Keratinocyte (primary cell): ENCODE measurements at regions not wholly inside any gene's neighbourhood (a gene's known extent, or its start where the extent isn't known, plus 50 kb on each side); places are given as distances from the start of the nearest gene placed in this dataset.

ENCODE experiments used
- DNase-seq: peaks from one replicate; pipeline ENCODE4 v3.0.0-alpha.2; 2011; ENCODE audit warnings: low read depth, missing footprints, low spot score
- FAIRE-seq: peaks from 2 replicates; lab custom pipeline; 2011; peaks lifted over from hg19 to GRCh38; lab: Jason Lieb, UNC
- H2AFZ ChIP-seq: 2 replicates; pipeline ENCODE4 v1.6.0; 2012; ENCODE audit warnings: low read length, control low read depth, inconsistent platforms; ENCODE audit not compliant: control insufficient read depth
- H3K27ac ChIP-seq: 2 replicates; pipeline ENCODE4 v1.5.1; 2011; ENCODE audit warnings: low read length; ENCODE audit not compliant: control insufficient read depth, insufficient read depth
- H3K27me3 ChIP-seq: 3 replicates; pipeline ENCODE4 v1.6.0; 2011; ENCODE audit warnings: low read length; ENCODE audit not compliant: control insufficient read depth, insufficient read depth; ENCODE audit errors: extremely low read depth
- H3K36me3 ChIP-seq, 2 experiments: 2 replicates in 1 of 2; 3 replicates in 1 of 2; pipeline ENCODE4 v1.5.1; 2011; ENCODE audit warnings: low read length in 2 of 2, mild to moderate bottlenecking in 1 of 2; ENCODE audit not compliant: control insufficient read depth in 2 of 2, insufficient read depth in 2 of 2; ENCODE audit errors: extremely low read depth in 1 of 2
- H3K4me1 ChIP-seq: 3 replicates; pipeline ENCODE4 v1.5.1; 2011; ENCODE audit warnings: low read length; ENCODE audit not compliant: control insufficient read depth, insufficient read depth; ENCODE audit errors: extremely low read depth
- H3K4me2 ChIP-seq: 3 replicates; pipeline ENCODE4 v1.6.0; 2011; ENCODE audit warnings: low read depth, low read length; ENCODE audit not compliant: control insufficient read depth, insufficient read depth; ENCODE audit errors: extremely low read depth
- H3K4me3 ChIP-seq, 3 experiments: fragments of 200-600 bp in 1 of 3; sonication (generic) in 1 of 3; 2 replicates in 2 of 3; 3 replicates in 1 of 3; pipeline ENCODE4 v1.5.1; 2011 to 2016; ENCODE audit warnings: low read length in 3 of 3, mild to moderate bottlenecking in 3 of 3, control low read depth in 2 of 3, inconsistent platforms in 1 of 3, low read depth in 1 of 3, mixed read lengths in 1 of 3, mixed run types in 1 of 3, moderate library complexity in 1 of 3; ENCODE audit not compliant: control insufficient read depth in 2 of 3, insufficient read depth in 2 of 3; ENCODE audit errors: extremely low read depth in 1 of 3
- H3K79me2 ChIP-seq: 2 replicates; pipeline ENCODE4 v1.6.0; 2012; ENCODE audit warnings: low read length; ENCODE audit not compliant: control insufficient read depth, insufficient read depth
- H3K9ac ChIP-seq: 3 replicates; pipeline ENCODE4 v1.6.0; 2011; ENCODE audit warnings: low read length; ENCODE audit not compliant: control insufficient read depth, insufficient read depth; ENCODE audit errors: extremely low read depth
- H3K9me1 ChIP-seq: 3 replicates; pipeline ENCODE4 v1.6.0; 2011; ENCODE audit warnings: low read length; ENCODE audit not compliant: control insufficient read depth, insufficient read depth; ENCODE audit errors: extremely low read depth
- H3K9me3 ChIP-seq: 2 replicates; pipeline ENCODE4 v1.5.1; 2012; ENCODE audit warnings: low read depth, low read length; ENCODE audit not compliant: control insufficient read depth
- H4K20me1 ChIP-seq: 3 replicates; pipeline ENCODE4 v1.6.0; 2011; ENCODE audit warnings: low read length; ENCODE audit not compliant: control insufficient read depth, insufficient read depth; ENCODE audit errors: extremely low read depth
- EZH2 ChIP-seq: IDR thresholded peaks from one replicate; pipeline ENCODE4 v1.6.1; 2012; ENCODE audit warnings: inconsistent platforms, mild to moderate bottlenecking, low read length, moderate library complexity
- dilution Hi-C: fragments of 300-500 bp; cut with MboI; formaldehyde crosslinking; loops from one replicate; pipeline ENCODE4 v1.7.0; 2020; ENCODE audit warnings: low sequenced_read_pairs; ENCODE audit not compliant: extremely low pct_ligation_motif_present
- TF ChIP-seq, protein P1 (sequence below), 3 experiments: IDR thresholded peaks in 1 of 3; conservative IDR thresholded peaks in 1 of 3; optimal IDR thresholded peaks in 1 of 3; 2 replicates in 2 of 3; 3 replicates in 1 of 3; pipeline versions ENCODE3 to v1.5.1; 2011; ENCODE audit warnings: low read length in 3 of 3, mild to moderate bottlenecking in 3 of 3, moderate library complexity in 2 of 3, control low read depth in 1 of 3, inconsistent platforms in 1 of 3; ENCODE audit not compliant: insufficient read depth in 2 of 3; ENCODE audit errors: extremely low read depth in 1 of 3

DNA sequence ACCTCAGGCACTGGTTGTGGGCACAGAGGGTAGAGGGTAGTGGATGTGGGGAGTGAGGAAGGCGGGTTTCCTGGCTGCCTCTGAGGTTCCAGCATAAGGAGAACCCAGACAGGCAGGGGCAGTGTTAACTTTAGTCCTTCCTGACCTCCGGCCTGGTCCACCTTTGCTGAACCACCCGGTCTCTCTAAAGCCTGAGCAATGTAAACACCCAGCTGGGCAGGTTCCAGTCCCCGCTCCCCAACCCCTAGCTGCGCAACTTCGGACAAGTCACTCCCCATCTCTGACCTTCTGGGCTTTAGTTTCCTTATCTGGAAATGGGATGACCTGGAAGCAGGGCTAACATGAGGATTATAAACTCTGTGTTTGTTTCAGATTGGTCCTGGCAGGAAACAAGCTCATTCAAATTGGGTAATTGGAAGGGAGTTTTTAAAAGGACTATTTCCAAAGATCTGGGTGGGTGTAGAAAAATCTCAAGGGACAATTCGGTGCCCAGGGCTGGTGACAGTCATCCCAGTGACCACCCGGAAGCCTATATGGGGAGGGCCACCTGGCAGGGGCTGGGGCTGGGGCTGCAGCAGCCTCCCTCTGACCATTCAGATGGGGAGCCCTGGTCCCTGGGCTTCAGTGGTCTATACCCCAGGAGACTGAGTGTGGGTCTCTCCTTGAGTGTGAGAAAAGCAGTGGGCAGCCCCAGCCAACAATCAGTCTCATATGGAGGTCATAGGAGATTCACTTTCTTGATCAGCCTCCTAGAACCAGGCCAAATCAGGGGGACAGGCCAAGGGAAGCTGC, 108.3 kb upstream of the SYT13 start:
- H3K36me3 ChIP-seq = no peaks in the 10 kb centered on the region
- H3K9me1 ChIP-seq = no peaks in the 10 kb centered on the region
- H2AFZ ChIP-seq = no peak overlapping the region
- H3K4me1 ChIP-seq = no peaks in the 10 kb centered on the region
- no peak overlapping the region for H3K9ac ChIP-seq
- no peak for TF ChIP-seq EZH2
- TF ChIP-seq, protein P1, sequence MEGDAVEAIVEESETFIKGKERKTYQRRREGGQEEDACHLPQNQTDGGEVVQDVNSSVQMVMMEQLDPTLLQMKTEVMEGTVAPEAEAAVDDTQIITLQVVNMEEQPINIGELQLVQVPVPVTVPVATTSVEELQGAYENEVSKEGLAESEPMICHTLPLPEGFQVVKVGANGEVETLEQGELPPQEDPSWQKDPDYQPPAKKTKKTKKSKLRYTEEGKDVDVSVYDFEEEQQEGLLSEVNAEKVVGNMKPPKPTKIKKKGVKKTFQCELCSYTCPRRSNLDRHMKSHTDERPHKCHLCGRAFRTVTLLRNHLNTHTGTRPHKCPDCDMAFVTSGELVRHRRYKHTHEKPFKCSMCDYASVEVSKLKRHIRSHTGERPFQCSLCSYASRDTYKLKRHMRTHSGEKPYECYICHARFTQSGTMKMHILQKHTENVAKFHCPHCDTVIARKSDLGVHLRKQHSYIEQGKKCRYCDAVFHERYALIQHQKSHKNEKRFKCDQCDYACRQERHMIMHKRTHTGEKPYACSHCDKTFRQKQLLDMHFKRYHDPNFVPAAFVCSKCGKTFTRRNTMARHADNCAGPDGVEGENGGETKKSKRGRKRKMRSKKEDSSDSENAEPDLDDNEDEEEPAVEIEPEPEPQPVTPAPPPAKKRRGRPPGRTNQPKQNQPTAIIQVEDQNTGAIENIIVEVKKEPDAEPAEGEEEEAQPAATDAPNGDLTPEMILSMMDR (optimal IDR thresholded peaks at IDR 0.05 in 1 of 3, IDR thresholded peaks at IDR 0.05 in 1 of 3, conservative IDR thresholded peaks at IDR 0.05 in 1 of 3; ENCODE audit: extremely low read depth in 1 of 3, insufficient read depth in 2 of 3, low read length in 3 of 3) = no peak
- H3K9me3 ChIP-seq = no peaks in the 10 kb centered on the region
- H3K4me2 ChIP-seq = no peak overlapping the region
- dilution Hi-C loops = no loop called here
- FAIRE-seq (no peak), DNase-seq (no peak)
- H4K20me1 ChIP-seq = no peaks in the 10 kb centered on the region
- no peak overlapping the region for H3K27ac ChIP-seq
- H3K27me3 ChIP-seq = peaks cover 7% of the 10 kb centered on the region
- no peak overlapping the region for H3K4me3 ChIP-seq
- no peaks in the 10 kb centered on the region for H3K79me2 ChIP-seq

DNA sequence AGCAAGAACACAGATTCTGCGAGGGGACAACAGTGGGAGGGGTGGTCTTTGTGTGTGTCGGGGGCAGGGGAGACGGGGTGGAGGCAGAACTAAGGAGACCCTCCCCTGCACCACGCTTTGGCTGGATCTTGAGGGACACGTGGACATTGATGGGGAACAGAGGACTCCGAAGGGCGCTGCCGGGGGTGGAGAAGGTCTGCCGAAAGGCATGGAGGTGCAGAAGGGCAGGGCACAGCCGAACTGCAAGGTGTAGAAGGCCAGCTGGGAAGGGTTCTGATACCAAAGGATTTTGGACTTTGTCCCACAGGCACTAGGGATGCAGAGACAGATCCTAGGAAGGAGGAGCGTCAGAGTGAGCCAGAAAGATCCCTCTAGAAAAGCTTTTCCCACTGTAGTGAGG, 107.7 kb upstream of the SYT13 start:
- TF ChIP-seq, protein P1 (optimal IDR thresholded peaks at IDR 0.05 in 1 of 3, IDR thresholded peaks at IDR 0.05 in 1 of 3, conservative IDR thresholded peaks at IDR 0.05 in 1 of 3; ENCODE audit: extremely low read depth in 1 of 3, insufficient read depth in 2 of 3, low read length in 3 of 3) = no peak
- no peak for TF ChIP-seq EZH2
- Histone ChIP-seq H3K9me1 (no peaks in the 10 kb centered on the region), H3K27ac (no peak overlapping the region), H3K27me3 (peaks cover 7% of the 10 kb centered on the region), H3K4me3 (no peak overlapping the region), H2AFZ (no peak overlapping the region), H3K79me2 (no peaks in the 10 kb centered on the region), H3K4me2 (no peak overlapping the region), H3K4me1 (no peaks in the 10 kb centered on the region), H3K9ac (no peak overlapping the region), H3K9me3 (no peaks in the 10 kb centered on the region), H3K36me3 (no peaks in the 10 kb centered on the region), H4K20me1 (no peaks in the 10 kb centered on the region)
- no peak for DNase-seq
- FAIRE-seq = no peak
- dilution Hi-C loops = no loop called here
